ENCODE measurements at regions not wholly inside any gene's neighbourhood (a gene's known extent, or its start where the extent isn't known, plus 50 kb on each side); places are given as distances from the start of the nearest gene placed in this dataset.

DNA sequence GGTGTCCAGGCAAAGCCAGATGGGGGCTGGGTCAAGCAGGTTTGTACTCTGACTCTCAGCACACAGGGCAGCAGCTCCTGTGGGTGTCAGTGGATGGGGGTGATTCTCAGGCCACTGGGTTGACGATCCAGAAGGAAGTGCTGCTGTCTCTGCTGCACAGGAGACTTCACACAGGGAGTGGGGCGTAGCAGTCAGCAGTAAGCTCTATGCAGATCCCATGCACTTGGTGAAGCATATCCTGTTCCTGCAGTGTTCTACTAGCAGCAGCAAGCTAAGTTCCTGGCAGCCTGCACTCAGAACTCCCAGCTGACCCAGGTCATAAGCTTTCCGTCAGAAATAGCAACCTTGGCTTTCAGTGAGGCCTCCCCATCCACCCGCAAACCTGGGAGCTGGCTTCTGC is 117.6 kb upstream of the NDST3 start:
- TF ChIP-seq, protein P1, sequence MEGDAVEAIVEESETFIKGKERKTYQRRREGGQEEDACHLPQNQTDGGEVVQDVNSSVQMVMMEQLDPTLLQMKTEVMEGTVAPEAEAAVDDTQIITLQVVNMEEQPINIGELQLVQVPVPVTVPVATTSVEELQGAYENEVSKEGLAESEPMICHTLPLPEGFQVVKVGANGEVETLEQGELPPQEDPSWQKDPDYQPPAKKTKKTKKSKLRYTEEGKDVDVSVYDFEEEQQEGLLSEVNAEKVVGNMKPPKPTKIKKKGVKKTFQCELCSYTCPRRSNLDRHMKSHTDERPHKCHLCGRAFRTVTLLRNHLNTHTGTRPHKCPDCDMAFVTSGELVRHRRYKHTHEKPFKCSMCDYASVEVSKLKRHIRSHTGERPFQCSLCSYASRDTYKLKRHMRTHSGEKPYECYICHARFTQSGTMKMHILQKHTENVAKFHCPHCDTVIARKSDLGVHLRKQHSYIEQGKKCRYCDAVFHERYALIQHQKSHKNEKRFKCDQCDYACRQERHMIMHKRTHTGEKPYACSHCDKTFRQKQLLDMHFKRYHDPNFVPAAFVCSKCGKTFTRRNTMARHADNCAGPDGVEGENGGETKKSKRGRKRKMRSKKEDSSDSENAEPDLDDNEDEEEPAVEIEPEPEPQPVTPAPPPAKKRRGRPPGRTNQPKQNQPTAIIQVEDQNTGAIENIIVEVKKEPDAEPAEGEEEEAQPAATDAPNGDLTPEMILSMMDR (IDR thresholded peaks at IDR 0.05), result no peak
- TF ChIP-seq POLR2A (IDR thresholded peaks at IDR 0.05), result no peak
